GM12892 (cell line): ENCODE measurements at regions not wholly inside any gene's neighbourhood (a gene's known extent, or its start where the extent isn't known, plus 50 kb on each side); places are given as distances from the start of the nearest gene placed in this dataset.

Experiments used
- POLR2A ChIP-seq: IDR thresholded peaks from 2 replicates; pipeline ENCODE4 v1.6.1; 2011; ENCODE audit warnings: low read depth, low read length, control low read depth
- POLR2AphosphoS5 ChIP-seq: IDR thresholded peaks from 2 replicates; pipeline ENCODE4 v1.6.1; 2011; ENCODE audit warnings: low read depth, low read length, control low read depth

GRCh38 chr6:74222768-74223333 lies 526.8 kb downstream of the CD109 start:
- TF ChIP-seq POLR2A (no peak), POLR2AphosphoS5 (no peak)
